Activated naive CD4-positive, alpha-beta T cell treated with anti-CD3 and anti-CD28 coated beads for 36 hours (primary cell): ENCODE measurements at regions not wholly inside any gene's neighbourhood (a gene's known extent, or its start where the extent isn't known, plus 50 kb on each side); places are given as distances from the start of the nearest gene placed in this dataset.

ENCODE experiments used
- CTCF ChIA-PET: fragments of 350-600 bp; sonication (Branson Sonifier 250); formaldehyde crosslinking; loops from one replicate; lab custom pipeline; 2021; ENCODE audit warnings: antibody characterized with exemption; lab: Charles Lee
- DNase-seq: peaks from one replicate; pipeline ENCODE4 v3.0.0-alpha.2; 2020
- H3K27ac Mint-ChIP-seq: one replicate; pipeline ENCODE4 v1.8.0; 2021; ENCODE audit warnings: mild to moderate bottlenecking, mixed read lengths
- H3K27me3 Mint-ChIP-seq: one replicate; pipeline ENCODE4 v1.8.0; 2021; ENCODE audit warnings: low read depth, mixed read lengths
- H3K36me3 Mint-ChIP-seq: one replicate; pipeline ENCODE4 v1.8.0; 2021; ENCODE audit warnings: low read depth, mixed read lengths
- H3K4me1 Mint-ChIP-seq: one replicate; pipeline ENCODE4 v1.8.0; 2021; ENCODE audit warnings: low read depth, mixed read lengths
- H3K4me3 Mint-ChIP-seq: one replicate; pipeline ENCODE4 v1.8.0; 2021; ENCODE audit warnings: mild to moderate bottlenecking, moderate library complexity, mixed read lengths
- H3K9me3 Mint-ChIP-seq: one replicate; pipeline ENCODE4 v1.8.0; 2021; ENCODE audit warnings: mixed read lengths
- intact Hi-C: fragments of 100-400 bp; cut with micrococcal nuclease; formaldehyde crosslinking; loops from one replicate; pipeline ENCODE4 v1.15.1; 2023

DNA sequence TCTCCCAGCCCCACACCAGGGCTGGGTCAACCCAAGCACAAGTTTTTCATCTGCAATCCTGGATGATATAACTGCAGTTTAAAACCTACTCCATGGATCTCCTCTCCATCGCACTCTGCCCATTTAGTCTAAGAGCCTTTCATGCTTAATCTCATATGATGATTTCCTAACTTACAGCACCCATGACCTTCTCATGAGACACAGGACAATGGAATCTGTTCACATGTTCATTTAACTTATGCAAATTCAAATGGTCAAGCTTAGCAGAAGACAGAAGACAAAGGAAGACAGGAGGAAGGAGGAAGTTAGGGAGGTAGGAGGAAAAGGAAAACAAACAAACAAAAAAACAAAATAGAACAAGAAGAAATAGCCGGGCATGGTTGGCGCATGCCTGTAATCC, 64.6 kb upstream of the PNMA1 start:
- intact Hi-C loops: no loop called here

DNA sequence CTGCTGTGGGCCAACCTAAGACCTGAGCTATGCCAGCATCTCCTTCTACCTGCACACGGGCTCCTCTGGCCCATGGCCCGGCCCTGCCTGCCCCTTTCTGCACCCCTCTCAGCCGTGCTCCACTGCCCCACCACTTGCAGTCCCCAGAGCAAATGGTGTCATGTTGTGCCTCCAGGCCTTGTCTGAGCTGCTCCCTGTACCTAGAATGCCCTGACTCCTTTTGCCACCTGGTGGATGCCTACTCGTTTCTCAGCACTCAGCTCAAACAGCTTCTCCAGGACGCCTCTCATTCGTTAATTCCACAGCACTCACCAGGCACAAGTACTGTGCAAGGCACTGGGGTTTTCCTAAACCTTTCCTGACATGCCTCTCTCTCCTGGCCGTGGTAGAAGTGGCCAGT, 63.2 kb upstream of the PNMA1 start:
- intact Hi-C loops: loop anchor here (1.0 kb wide), 1 partner anchor 49 kb away; no protein-coding TSS in a partner anchor
- peak overlapping the region; percentile 6 for H3K27ac Mint-ChIP-seq
- CTCF ChIA-PET: interaction anchor here (0.6 to 4.9 kb wide), 7 partner anchors 8 to 65 kb away, joined by 3 to 45 read pairs (median 5); a partner anchor contains a TSS
- peak; percentile 53 for DNase-seq
- no peaks in the 10 kb centered on the region for H3K27me3 Mint-ChIP-seq
- H3K4me1 Mint-ChIP-seq: peaks cover 56% of the 10 kb centered on the region
- no peak overlapping the region for H3K4me3 Mint-ChIP-seq
- no peaks in the 10 kb centered on the region for H3K9me3 Mint-ChIP-seq
- no peaks in the 10 kb centered on the region for H3K36me3 Mint-ChIP-seq

More for the DNA sequence above, 64.6 kb upstream of the PNMA1 start:
- DNase-seq: no peak
- no peaks in the 10 kb centered on the region for H3K27me3 Mint-ChIP-seq
- CTCF ChIA-PET: interaction anchor here (1.8 kb wide), 1 partner anchor 25 kb away, joined by 5 read pairs; no protein-coding TSS in a partner anchor
- no peaks in the 10 kb centered on the region for H3K9me3 Mint-ChIP-seq
- H3K36me3 Mint-ChIP-seq: no peaks in the 10 kb centered on the region
- H3K27ac Mint-ChIP-seq: no peak overlapping the region
- peaks cover 61% of the 10 kb centered on the region for H3K4me1 Mint-ChIP-seq
- no peak overlapping the region for H3K4me3 Mint-ChIP-seq

DNA sequence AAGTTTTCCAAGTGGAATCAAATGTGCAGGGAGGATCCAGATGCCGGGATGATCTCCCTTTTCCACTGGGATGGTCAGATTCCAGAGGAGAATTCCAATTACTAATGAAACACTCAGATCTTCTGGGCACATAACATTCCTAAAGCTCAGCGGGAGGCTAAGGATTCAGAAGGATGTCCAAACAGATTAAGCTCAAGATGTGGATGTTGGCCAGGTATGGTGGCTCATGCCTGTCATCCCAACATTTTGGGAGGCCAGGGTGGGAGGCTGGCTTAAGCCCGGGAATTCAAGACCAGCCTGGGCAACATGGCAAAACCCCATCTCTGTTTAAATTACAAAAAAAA, 62.0 kb upstream of the PNMA1 start:
- H3K4me1 Mint-ChIP-seq: peaks cover 69% of the 10 kb centered on the region
- intact Hi-C loops: no loop called here
- peak overlapping the region; percentile 66 for H3K27ac Mint-ChIP-seq
- H3K4me3 Mint-ChIP-seq: no peak overlapping the region
- H3K36me3 Mint-ChIP-seq: no peaks in the 10 kb centered on the region
- CTCF ChIA-PET: interaction anchor here (0.7 to 4.9 kb wide), 8 partner anchors 10 to 64 kb away, joined by 4 to 45 read pairs (median 4); a partner anchor contains a TSS
- H3K9me3 Mint-ChIP-seq: no peaks in the 10 kb centered on the region
- DNase-seq: no peak
- H3K27me3 Mint-ChIP-seq: no peaks in the 10 kb centered on the region

DNA sequence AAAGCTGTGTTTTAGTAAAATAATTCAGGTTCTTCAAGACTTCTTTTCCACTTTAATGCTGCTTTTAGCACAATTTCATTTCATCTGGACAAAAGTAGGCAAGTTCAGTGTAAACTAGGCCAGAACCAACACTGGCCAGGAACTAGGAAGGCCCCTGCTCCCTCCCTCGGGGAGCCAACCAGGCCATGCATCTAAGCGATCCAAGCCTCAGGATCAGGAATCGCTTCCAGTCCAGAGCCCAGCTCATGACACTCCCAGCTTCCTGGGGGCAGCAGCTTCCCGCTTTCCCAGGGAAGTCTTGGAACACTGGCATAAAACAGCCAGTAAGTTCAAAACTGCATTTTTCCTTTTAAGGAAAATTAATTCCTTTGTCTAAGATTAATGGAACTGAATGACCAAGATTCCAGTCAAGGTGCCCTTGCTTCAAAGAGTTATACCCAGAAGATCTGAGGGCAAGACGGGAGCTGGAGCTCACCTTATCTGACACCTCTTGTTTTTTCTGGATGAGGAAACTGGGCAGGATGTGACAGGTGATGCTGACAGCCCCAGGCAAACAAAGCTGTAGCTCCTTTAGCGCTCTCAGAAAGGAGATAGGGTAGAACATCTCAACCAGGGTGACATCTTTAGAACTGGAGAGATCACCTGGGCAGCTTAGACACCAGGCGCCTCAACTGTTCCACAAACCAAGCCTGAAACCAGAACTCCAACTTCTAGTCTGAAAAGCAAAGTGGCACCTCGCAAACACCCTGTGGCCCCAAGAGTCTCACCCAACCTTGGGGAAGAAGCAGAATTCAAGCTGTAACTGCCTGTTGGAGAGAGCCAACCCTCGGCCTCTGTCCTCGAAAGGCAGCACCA, 61.4 kb upstream of the PNMA1 start:
- DNase-seq: peak; percentile 26
- Mint-ChIP-seq H3K4me3 (no peak overlapping the region), H3K36me3 (no peaks in the 10 kb centered on the region), H3K27me3 (no peaks in the 10 kb centered on the region), H3K27ac (peak overlapping the region; percentile 66), H3K4me1 (peaks cover 74% of the 10 kb centered on the region), H3K9me3 (no peaks in the 10 kb centered on the region)
- CTCF ChIA-PET: interaction anchor here (0.7 to 4.9 kb wide), 7 partner anchors 10 to 47 kb away, joined by 3 to 45 read pairs (median 4); a partner anchor contains a TSS
- intact Hi-C loops: no loop called here

DNA sequence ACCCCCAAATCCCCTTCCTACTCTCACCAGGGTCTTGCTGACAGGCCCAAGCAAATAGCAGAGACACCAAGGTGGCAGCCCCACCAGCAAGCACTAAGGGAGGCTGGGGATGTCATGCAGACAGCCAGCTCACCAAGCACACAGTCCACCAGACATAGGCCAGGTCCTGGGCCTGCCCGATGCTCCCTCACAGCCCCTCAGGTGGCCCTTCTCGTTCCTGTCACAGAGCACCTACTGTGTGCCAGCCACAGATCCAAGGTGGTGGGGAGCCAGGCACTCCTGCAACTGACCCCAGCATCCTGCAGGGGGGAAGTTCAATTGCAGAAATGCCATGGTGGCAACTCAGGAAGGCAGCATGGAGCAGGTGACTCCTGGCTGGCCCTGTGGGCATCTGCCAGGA, 60.5 kb upstream of the PNMA1 start:
- peaks cover 78% of the 10 kb centered on the region for H3K4me1 Mint-ChIP-seq

DNA sequence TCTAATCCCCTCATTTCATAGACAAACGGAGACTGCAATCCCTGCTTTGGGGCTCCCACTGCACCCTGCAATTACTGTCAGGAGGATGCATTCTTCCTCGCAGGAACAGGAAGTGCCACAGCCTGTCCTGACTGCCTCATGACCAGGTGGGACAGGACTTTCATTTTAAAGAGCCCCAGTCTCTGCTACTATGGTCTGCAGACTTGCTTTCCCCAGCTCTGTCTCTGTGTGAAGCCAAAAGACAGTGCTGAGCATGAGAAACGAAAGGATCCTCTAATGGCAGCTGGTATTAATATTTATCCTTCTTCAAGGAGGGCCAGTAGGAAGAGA, 60.0 kb upstream of the PNMA1 start:
- H3K27me3 Mint-ChIP-seq: no peaks in the 10 kb centered on the region
- peaks cover 80% of the 10 kb centered on the region for H3K4me1 Mint-ChIP-seq
- H3K4me3 Mint-ChIP-seq: no peak overlapping the region
- no peak for DNase-seq
- peak overlapping the region; percentile 43 for H3K27ac Mint-ChIP-seq
- intact Hi-C loops: no loop called here
- no peaks in the 10 kb centered on the region for H3K9me3 Mint-ChIP-seq
- CTCF ChIA-PET: interaction anchor here (1.3 to 4.9 kb wide), 2 partner anchors 14 to 20 kb away, joined by 3 to 45 read pairs; a partner anchor contains a TSS
- H3K36me3 Mint-ChIP-seq: peaks cover 2% of the 10 kb centered on the region

More for the DNA sequence above, 60.5 kb upstream of the PNMA1 start:
- CTCF ChIA-PET: interaction anchor here (1.3 to 4.9 kb wide), 5 partner anchors 11 to 46 kb away, joined by 3 to 45 read pairs (median 11); a partner anchor contains a TSS
- Mint-ChIP-seq H3K9me3 (no peaks in the 10 kb centered on the region), H3K27me3 (no peaks in the 10 kb centered on the region), H3K4me3 (no peak overlapping the region), H3K27ac (peak overlapping the region; percentile 43), H3K36me3 (peaks cover 2% of the 10 kb centered on the region)
- intact Hi-C loops: no loop called here
- DNase-seq: no peak

DNA sequence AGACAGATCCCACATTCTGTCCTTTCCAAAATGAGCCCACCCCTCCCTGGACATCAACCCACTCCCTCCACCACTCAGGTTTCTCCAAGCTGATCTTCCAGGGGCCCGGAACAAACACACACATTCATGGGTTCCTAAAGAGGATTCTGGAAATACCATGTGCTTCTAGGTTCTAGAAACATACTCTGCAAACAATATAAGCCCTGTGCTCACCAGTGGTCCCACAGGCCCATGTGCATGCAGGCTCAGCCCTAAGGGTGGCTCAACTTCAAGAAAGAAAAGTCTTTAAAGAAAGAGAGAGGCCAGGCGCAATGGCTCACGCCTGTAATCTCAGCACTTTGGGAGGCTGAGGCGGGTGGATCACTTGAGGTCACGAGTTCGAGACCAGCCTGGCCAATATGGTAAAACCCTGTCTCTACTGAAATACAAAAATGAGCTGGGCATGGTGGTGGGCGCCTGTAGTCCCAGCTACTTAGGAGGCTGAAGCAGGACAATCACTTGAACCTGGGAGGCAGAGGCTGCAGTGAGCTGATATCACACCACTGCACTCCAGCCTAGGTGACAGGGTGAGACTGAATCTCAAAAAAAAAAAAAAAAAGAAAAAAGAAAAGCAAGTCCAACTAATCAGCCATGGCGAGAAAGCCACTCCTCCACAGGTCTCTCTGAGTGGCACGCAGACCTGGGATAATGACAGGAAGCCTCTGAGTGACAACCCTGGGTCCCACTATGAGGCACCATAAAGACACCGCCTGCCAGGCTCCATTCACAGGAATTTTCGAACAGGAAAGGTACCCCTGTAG, 59.5 kb upstream of the PNMA1 start:
- no peak overlapping the region for H3K4me3 Mint-ChIP-seq
- H3K27me3 Mint-ChIP-seq: no peaks in the 10 kb centered on the region
- peaks cover 81% of the 10 kb centered on the region for H3K4me1 Mint-ChIP-seq
- CTCF ChIA-PET: interaction anchor here (1.6 to 4.9 kb wide), 5 partner anchors 11 to 45 kb away, joined by 5 to 45 read pairs (median 14); a partner anchor contains a TSS
- DNase-seq: no peak
- no peaks in the 10 kb centered on the region for H3K9me3 Mint-ChIP-seq
- peak overlapping the region; percentile 25 for H3K27ac Mint-ChIP-seq
- intact Hi-C loops: no loop called here
- H3K36me3 Mint-ChIP-seq: peaks cover 2% of the 10 kb centered on the region

DNA sequence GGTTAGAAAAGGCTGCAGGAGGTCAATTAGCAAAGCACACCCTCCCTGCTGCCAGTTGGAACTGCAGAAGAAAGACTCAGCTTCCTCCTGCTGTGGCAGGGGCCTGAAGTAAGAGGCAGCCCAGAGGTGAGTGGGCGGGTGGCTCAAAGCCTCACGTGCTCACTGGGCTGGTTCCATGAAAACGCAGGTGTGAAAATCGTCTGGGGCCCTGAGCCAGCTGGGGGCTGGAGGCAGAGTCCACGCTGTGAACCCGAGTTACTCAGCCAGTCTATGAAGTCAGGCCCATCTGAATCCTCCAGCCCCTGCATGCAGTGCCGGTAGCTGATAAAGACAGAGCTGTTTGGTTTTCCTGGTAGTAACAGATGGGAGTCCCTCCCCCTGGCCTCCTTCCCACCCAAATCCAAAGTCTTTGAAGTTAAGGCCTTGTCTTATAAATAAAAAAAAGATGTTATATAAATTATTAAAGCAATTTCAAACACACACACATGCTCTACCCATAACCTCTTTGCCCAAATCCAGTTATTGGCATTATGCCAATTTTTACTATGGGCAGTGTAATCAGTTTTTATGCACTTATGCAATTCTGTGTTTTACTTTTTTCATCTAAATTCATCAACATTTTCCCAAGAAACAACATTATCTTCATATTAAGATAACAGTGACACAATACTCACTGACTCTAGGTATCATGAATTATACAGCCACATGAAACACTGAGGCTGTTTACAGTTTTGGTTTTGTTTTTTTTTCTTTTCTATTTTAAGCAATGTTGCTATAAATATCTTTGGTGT, 57.9 kb upstream of the PNMA1 start:
- CTCF ChIA-PET: interaction anchor here (0.6 to 4.0 kb wide), 12 partner anchors 10 to 54 kb away, joined by 3 to 22 read pairs (median 4); a partner anchor contains a TSS
- peaks cover 2% of the 10 kb centered on the region for H3K36me3 Mint-ChIP-seq
- H3K9me3 Mint-ChIP-seq: no peaks in the 10 kb centered on the region
- peak; percentile 92 for DNase-seq
- peak overlapping the region; percentile 80 for H3K27ac Mint-ChIP-seq
- no peaks in the 10 kb centered on the region for H3K27me3 Mint-ChIP-seq
- peak overlapping the region; percentile 56 for H3K4me3 Mint-ChIP-seq
- intact Hi-C loops: loop anchor here (1.0 to 2.0 kb wide), 4 partner anchors 11 to 29 kb away; no protein-coding TSS in a partner anchor
- peaks cover 66% of the 10 kb centered on the region for H3K4me1 Mint-ChIP-seq

DNA sequence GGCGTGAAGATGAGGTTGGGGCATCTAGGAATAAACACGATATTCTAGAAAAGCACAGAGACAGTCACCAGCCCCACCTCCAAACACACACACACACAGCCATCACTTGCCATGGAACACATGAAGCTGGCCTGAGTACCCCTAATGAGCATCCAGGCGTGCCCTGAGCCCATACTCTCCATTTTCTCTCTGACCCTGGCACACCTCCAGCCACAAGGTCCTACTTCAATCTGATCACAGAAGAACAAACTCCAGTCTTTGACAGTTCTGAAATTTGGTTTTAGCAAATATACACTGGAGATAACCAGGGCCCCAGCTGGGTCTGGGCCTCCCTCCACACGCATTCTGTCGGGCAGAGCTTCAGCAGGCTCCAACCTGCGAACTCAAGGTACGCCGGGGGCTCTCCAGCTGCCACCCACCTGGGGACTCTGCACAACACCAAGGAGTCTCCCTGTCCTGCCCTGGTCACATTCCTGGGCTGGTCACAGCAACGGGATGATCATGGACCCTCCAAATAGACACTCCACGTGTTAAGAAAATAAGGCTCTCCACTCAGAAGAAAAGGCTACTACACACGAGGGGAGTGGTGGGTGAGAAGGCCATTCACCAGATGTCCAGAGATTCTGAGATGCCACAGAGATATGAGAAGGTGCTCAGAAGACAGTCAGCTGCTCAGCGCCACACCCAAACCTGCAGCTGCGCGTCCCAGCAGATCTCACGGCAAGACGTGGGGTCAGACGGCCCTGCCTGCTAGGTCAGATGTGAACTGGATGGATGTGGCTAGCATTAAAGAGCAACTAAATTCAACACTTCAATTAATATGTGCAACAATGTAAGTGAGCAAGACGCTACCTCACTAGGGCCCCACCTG, 57.0 kb upstream of the PNMA1 start:
- Mint-ChIP-seq H3K36me3 (peaks cover 2% of the 10 kb centered on the region), H3K4me1 (peaks cover 65% of the 10 kb centered on the region), H3K27me3 (no peaks in the 10 kb centered on the region), H3K9me3 (no peaks in the 10 kb centered on the region), H3K27ac (peak overlapping the region; percentile 80), H3K4me3 (peak overlapping the region; percentile 56)
- CTCF ChIA-PET: interaction anchor here (0.7 to 4.0 kb wide), 9 partner anchors 9 to 42 kb away, joined by 3 to 22 read pairs (median 4); a partner anchor contains a TSS
- DNase-seq: no peak
- intact Hi-C loops: loop anchor here (1.0 to 2.0 kb wide), 4 partner anchors 10 to 28 kb away; no protein-coding TSS in a partner anchor

DNA sequence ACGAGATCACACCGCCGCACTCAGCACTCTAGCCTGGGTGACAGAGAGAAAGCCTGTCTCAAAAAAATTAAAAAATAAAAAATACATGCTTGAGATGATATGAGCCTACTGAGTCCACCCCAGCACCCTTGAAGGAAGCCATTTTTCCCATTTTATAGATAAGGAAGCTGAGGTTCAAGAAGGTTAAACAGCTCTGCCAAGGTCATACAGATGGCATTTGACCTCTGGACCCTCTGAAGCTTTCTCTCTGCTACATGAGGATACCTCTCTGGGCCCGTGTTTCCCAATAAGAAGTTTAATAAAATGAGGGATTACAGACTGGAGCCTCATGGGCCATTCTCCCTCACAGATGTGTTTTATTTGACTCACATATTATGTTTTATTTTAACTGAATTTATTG, 53.9 kb upstream of the PNMA1 start:
- intact Hi-C loops: no loop called here
- H3K9me3 Mint-ChIP-seq: no peaks in the 10 kb centered on the region
- H3K4me3 Mint-ChIP-seq: no peak overlapping the region
- no peak for DNase-seq
- CTCF ChIA-PET: interaction anchor here (0.7 to 1.6 kb wide), 5 partner anchors 10 to 83 kb away, joined by 3 to 5 read pairs (median 3); no protein-coding TSS in a partner anchor
- H3K36me3 Mint-ChIP-seq: peaks cover 2% of the 10 kb centered on the region
- H3K4me1 Mint-ChIP-seq: peaks cover 61% of the 10 kb centered on the region
- no peaks in the 10 kb centered on the region for H3K27me3 Mint-ChIP-seq
- H3K27ac Mint-ChIP-seq: no peak overlapping the region
